HG02610 (cell line): ENCODE measurements at regions not wholly inside any gene's neighbourhood (a gene's known extent, or its start where the extent isn't known, plus 50 kb on each side); places are given as distances from the start of the nearest gene placed in this dataset.
"Not testable (repeated sequence)": the region's sequence is repeated elsewhere in the genome, so short reads cannot be mapped to it uniquely, and the experiment has no call there.

ENCODE experiments used
- ATAC-seq: cut with Tn5 transposase; IDR thresholded peaks from one replicate; pipeline ENCODE4 v1.9.1; 2021; ENCODE audit warnings: mild to moderate bottlenecking, moderate library complexity; ENCODE audit not compliant: unreplicated experiment

DNA sequence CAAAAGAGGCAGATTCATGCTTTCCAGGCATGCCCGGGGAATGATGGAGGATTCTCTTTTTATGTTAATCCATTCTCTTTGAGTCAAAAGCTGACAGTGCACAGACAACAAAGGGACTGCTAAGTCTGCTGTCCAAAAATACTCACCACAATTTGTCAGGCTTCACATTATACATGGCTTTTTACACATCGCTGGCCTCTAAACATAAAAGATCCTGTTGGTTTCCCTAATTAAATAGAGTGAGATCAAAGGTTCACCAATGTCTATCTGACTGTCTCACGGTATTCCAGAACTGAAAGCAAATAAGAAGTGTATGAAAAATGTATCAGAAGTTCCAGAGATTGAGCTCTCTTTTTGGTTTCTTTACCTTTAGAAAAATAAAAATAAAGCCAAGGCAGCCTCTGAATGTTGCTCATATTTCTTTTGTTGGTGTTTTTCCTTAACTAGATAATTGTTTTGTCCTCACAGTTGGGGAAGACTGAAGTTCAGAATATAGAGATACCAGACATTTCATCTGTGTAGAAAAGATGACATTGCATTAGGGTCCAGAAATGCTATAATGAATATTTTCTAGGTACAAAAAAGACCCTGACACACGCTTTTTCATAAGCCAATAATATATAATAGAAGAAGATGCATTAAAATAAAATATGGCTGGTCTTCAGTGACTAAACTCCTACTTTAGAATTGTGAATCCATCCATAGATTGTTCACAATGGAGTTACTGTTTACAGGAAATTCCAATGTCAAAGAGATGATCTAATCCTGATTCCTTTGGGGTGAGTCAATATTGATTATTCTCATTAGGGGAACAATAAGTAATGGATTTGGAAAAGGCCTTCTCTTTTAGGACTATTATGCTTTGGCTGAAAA lies 688.2 kb upstream of the CDH6 start:
- no peak for ATAC-seq

DNA sequence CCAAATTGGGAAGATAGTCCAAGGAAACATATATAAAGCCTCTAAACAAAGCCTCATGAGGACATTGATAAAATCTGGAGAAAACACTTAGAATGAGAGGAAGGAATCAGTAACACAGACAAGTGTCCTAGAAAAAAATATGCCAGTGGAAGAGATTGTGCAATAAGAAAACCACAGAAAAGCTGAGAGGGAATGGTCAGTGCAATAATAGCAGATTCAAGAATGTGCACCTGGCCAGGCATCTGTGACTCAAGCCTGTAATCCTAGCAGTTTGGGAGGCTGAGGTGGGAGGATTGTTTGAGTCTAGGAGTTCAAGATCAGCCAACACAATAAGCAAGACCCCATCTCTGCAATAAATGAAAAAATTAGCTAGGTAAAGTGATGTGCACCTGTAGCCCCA lies 691.2 kb upstream of the CDH6 start:
- no peak for ATAC-seq

DNA sequence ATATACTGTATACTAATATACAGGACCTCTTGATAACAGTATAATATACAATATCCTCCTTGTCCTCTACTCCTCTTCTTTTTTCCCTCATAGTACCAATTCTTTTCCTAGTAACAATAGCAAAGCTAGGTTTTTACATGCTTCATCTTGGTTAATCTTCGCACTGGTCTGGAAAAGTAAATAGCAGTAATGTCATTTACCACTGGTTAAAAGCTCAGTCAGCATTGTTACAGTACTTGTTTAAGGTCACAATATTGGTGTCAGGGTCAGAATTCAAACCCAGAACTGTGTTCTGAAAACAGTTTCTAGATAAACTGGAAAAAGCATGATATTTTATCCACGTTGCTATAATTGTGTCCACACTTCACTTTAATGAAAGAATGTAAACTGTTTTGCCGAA lies 692.4 kb upstream of the CDH6 start:
- no peak for ATAC-seq

DNA sequence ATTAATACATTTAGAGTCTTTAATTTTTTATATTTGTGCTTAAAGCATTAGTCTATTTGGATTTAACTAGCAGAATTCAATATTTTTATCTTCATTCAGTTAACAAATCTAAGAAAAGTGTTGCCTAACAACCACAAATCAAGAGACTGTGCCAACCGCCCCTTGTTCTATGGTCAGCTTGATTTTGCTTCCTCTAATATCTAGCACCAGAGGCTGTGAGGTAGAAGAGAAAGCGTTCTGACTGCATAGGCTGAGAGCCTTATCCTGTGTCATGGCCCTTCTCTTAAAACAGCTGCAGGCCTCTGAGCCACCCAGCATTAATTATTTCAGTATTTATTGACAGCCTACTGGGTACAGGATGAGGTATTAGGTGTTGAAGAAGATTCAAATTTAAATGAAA lies 693.0 kb upstream of the CDH6 start:
- no peak for ATAC-seq

DNA sequence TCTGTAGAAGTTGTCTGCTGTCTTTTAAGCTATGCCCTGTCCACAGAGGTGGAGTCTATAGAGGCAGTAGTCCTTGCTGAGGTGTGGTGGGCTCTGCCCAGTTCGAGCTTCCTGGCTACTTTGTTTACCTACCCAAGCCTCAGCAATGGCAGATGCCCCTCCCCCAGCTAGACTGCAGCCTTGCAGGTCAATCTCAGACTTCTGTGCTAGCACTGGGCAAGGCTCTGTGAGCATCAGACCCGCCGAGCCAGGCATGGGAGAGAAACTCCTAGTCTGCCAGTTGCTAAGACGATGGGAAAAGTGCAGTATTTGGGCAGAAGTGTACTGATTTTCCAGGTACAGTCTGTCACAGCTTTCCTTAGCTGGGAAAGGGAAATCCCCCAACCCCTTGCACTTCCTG lies 694.1 kb upstream of the CDH6 start:
- no peak for ATAC-seq

DNA sequence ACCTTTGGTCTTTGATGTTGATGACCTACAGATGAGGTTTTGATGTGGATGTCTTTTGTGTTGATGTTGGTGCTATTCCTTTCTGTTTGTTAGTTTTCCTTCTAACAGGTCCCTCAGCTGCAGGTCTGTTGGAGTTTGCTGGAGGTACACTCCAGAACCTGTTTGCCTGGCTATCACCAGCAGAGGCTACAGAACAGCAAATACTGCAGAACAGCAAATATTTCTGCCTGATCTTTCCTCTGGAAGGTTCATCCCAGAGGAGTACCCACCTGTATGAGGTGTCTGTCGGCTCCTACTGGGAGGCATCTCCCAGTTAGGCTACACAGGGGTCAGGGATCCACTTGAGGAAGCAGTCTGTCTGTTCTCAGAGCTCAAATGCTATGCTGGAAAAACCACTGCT lies 694.5 kb upstream of the CDH6 start:
- no peak for ATAC-seq

DNA sequence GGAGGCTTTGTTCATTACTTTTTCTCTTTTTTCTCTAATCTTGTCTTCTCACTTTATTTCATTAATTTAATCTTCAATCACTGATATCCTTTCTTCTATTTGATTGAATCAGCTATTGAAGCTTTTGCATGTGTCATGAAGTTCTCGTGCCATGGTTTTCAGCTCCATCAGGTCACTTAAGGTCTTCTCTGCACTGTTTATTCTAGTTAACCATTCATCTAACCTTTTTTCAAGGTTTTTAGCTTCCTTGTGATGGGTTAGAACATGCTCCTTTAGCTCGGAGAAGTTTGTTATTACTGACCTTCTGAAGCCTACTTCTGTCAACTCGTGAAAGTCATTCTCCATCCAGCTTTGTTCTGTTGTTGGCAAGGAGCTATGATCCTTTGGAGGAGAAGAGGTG lies 695.0 kb upstream of the CDH6 start:
- not testable (repeated sequence) for ATAC-seq

DNA sequence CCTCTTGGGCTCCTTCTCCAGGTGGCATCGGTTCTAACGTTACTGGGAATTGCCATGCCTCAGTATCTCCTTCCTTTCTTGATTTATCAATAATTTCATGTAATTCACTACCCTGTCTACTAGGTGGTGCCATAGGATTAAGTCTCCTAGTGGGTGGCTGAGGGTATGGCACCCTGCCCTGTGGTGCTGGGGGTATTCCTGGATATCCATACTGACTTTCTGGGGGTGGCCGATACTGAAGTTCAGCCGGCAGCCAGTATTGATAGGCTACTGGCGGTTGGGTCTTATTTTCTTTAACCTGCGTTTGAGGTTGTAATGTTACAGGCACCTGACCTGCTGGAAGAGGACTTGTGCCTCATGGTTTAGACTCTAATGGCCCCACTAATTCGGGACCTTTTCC lies 699.4 kb upstream of the CDH6 start:
- ATAC-seq, result not testable (repeated sequence)

DNA sequence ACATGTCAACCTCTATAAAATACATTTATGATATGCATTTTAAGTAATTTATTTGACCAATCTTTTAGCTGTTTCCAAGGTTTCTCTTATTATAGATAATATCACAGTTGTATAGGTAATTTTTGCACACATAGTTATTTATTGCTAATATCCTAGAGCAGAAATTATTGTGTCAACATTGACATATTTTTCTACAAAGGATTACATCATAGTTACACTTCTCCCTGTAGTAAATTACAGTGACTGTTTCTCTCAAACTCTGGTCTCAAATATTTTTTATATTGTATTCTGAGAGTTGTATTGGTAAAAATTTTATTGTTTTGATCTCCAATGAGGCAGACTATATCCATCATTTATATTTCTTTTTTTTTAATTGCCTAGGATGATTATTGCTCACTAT lies 714.4 kb upstream of the CDH6 start:
- no peak for ATAC-seq

DNA sequence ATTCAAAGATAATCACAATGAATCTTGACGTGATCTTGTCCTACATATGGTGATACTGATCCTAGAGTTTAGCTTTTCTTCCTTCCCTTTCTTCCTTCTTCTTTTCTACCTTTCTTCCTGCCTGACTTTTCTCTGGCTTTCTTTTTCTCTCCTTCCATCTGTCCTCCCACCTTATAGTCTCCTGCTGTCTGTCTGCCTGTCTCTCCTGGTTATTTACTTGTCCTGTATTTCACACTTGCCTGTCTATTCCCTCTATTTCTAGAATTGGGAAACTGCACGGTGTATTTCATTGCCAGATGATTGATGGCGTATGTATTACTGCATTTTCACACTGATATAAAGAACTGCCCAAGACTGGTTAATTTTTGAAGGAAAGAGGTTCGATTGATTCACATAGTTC lies 718.1 kb upstream of the CDH6 start:
- no peak for ATAC-seq

DNA sequence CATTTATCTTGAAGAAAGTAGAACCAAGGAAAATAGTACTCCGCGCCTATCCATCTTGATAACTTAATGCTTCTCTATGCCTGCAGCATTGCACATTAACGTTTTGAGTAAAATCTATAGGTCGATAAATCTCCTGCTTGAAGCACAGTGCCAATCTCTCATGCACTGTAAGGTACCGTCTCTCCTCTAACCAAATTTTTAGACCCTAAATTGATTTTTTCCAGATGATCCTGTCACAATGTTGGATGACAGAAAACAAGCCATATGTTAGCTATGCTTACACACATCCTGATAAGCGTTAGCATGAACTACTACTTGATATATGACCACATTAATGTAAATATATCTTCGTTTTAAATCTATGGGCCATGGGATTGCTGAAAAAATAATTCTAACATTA lies 723.8 kb upstream of the CDH6 start:
- no peak for ATAC-seq

DNA sequence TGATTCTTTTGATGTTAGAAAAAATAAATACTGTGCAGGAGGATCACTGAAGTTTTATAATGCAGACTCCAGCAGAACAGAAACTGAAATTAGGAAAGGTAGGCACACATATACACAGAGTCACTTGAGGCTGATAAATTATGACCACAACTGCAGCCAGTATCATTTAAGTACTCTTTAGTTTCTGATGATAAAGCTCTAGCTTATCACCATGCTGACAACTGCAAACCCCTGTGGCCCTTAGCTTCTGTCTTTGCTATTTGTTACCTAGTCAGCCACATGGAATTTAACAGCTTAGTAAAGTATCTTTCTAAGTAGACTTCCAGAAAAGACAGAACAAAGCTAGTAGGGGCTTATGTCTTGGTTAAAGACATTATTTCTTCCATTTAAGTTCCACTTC lies 734.8 kb upstream of the CDH6 start:
- ATAC-seq, result no peak

DNA sequence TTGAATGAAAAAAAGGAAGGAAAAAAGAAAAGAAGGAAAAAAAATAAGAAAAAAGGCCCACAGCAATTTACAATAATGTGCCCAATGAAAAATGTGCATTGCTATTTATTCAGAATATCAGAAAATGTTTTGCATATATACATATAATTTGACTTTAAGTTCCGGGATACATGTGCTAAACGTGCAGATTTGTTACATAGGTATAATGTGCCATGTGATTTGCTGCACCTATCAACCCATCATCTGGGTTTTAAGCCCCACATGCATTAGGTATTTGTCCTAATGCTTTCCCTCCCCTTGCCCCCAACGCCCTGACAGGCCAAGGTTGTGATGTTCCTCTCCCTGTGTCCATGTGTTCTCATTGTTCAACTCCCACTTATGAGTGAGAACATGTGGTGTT lies 738.0 kb upstream of the CDH6 start:
- ATAC-seq, result not testable (repeated sequence)

DNA sequence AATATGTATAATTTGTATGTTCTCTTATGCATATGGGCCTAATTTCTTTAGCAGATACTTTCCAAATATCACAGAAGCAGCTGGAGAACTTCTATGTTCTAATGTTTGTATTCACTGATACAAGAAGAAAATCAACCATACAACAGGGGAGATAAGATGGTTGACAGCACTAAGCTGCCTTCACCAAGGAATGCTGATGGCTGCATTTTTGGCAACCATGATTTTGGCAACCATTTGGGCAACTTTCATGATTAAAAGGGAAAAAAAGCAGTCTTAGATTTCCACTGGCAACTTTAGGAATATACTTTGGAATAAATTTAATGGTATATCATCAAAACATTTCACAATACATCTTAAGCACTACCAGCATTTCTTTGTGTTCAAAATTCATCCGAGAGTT lies 740.3 kb upstream of the CDH6 start:
- no peak for ATAC-seq

DNA sequence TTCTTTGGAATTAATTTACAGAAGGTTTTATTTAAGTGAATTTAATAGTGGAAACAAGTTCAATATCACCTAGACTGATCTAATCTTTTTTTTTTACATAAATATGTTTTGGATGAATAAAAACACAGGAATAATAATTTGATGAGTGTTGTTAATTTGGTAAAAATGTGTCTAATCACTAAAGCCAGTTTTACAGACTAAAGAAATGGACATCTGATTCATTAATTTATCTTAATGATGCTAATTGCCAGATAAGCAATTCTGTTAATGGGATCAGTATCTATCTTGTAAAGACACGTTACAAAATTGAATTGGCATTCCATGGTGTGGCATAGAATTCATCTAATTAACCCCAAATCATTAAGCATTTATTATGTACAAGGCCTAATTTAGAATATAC lies 743.3 kb upstream of the CDH6 start:
- ATAC-seq, result no peak

DNA sequence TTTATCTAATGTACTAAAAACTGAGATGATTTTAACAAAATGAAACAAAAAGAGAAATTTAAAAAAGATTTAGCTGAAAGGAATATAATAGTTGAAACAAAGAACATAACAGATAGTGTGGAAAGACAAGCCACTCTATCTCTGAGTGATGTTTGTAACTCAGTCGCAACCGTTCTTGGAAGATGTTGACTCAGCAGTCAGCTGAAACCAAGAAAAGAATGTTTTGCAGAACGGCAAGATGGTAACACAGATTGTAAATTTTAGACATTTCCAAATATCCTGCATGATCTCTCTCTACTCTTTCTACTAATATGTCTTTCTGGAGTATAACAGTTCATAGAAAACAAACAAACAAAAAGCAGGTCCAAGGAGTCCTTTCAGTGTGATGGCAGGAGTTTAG lies 746.1 kb upstream of the CDH6 start:
- ATAC-seq, result no peak

DNA sequence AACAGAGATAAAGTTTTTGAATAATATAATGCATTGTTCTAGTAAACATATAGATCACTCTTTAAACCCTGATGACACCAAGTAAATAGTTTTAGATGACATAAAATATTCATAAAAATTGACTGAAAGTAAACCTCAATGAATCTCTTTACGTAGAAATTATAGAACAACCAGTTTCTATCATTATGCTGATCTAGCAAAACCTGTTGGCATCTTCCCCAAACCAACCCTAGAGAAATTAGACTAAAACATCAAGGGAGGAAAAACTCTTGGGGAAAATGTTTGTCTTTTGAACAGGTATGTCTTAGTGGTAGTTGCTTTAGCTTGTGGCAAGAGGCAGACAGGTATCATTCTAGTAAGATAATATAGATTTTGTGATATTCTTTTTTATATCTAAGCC lies 747.0 kb upstream of the CDH6 start:
- ATAC-seq, result no peak

DNA sequence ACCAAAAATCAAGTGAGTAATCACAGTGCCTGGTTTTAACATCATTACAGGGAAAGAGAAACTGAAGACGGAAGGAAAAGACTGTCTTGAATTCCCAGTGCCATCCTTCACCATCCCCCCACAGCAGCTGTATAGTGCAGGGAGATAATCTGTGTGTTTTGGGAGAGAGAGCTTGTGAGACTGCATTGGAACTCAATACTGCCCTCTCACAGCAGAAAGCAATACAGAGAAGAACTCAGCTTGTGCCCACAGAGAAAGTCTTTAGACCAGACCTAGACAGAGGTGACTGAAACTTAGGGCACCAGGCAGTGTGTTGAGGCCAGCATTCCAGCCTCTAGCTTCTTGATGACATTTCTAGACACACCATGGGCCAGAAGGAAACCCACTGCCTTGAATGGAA lies 754.7 kb upstream of the CDH6 start:
- ATAC-seq, result no peak

DNA sequence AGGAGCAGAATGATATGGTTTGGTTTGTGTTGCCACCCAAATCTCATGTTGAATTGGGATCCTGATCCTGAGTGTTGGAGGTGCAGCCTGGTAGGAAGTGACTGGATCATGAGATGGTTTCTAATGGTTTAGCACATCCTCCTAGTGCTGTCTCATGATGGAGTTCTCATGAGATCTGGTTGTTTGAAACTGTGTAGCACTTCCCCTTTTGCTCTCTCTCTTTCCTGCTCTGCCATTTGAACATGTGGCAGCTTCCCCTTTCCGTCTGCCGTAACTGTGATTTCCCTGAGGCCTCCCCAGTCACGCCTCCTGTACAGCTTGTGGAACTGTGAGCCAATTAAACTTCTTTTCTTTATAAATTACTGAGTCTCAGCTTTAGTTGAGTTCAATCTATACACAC lies 756.8 kb upstream of the CDH6 start:
- no peak for ATAC-seq

DNA sequence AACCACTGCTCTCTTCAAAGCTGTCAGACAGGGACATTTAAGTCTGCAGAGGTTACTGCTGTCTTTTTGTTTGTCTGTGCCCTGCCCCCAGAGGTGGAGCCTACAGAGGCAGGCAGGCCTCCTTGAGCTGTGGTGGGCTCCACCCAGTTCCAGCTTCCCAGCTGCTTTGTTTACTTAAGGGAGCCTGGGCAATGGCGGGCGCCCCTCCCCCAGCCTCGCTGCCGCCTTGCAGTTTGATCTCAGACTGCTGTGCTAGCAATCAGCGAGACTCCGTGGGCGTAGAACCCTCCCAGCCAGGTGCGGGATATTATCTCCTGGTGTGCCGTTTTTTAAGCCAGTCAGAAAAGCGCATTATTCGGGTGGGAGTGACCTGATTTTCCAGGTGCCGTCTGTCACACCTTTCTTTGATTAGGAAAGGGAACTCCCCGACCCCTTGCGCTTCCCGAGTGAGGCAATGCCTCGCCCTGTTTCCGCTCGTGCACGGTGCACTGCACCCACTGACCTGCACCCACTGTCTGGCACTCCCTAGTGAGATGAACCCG lies 764.5 kb upstream of the CDH6 start:
- not testable (repeated sequence) for ATAC-seq

DNA sequence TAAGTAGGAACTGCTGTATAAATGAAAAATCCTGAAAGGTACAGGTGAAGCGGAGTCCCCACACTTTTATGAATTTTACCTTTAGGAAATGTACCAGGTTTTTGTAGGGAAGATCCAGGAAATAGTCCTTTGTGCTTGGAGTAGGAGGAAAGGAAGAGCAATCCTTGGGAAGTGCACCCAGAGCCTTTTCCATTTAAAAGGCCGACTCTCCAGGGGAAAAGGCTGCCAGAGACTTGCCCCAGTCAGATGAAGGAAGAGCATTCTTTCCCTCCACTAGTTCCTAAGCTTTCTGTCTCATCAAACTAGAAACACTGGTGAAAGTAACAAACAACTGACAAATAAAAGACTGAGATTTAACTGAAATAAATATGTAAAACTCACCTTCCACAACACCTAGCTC lies 779.4 kb upstream of the CDH6 start:
- ATAC-seq, result no peak

DNA sequence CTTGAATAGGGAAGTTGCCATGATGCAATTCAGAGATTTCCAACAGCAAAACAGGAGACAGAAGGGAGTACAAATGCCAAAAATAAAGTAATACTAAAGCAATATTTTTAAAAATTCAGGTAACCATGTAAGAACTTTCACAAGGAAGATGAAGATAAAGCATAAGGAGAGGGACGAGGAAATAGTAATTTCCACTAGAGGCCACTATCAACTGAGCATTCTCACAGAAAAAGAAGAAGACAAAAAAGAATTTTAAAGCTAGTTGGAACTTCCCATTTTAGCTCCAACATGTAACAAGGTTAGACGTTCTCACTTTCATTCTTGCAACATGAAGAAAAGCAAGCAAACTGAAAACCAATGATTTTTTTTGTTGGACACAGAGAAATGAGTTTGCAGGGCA lies 779.9 kb upstream of the CDH6 start:
- ATAC-seq, result no peak

DNA sequence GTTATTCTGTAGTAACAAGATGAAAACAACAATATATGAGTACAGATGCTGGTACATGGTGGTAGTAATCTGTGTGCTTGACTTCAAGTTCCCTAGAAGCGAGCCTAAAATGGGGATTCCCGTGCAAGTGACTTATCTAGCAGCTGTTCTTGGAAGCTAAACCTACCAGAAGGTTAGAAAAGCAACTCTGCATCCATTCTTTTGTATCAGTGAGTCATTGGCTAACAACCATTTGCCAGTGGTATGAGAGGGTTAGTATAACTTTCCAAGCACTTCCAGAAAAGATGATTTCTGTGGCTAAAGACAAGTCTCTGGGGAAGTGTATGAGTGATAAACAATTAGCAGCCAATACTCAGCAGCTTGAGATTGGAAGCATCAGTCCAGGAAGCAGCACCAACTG lies 787.7 kb upstream of the CDH6 start:
- ATAC-seq, result no peak
